Muscle of arm (tissue), 1 donor: ENCODE measurements at regions not wholly inside any gene's neighbourhood (a gene's known extent, or its start where the extent isn't known, plus 50 kb on each side); places are given as distances from the start of the nearest gene placed in this dataset.

Source experiments
- DNase-seq: peaks from one replicate; pipeline ENCODE4 v3.0.0-alpha.2; 2013

- no peak for DNase-seq
These were observed 140.1 kb downstream of the ZDHHC20 start for GRCh38 chr13:21318891-21319532.

GRCh38 chr13:21319869-21320641, 139.0 kb downstream of the ZDHHC20 start:
- no peak for DNase-seq

DNA sequence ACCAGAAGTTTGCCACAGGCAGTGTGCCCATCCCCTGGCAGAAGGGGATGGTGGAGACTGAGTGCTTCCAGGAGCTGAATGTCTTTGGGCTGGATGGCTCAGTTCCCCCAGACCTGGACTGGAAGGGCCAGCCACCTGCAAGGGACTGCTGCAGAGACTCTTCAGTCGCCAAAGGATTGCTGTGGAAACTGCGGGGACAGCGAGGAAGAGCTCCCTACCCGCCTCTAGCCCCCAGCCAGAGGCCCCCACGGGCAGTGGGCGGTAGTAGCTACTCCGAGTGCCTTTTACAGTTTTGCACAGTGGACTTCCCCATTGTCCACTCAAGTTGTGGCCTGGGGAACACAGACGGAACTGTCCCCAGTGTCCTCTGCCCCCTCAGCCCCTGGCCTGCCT, 138.5 kb downstream of the ZDHHC20 start:
- DNase-seq: no peak

DNA sequence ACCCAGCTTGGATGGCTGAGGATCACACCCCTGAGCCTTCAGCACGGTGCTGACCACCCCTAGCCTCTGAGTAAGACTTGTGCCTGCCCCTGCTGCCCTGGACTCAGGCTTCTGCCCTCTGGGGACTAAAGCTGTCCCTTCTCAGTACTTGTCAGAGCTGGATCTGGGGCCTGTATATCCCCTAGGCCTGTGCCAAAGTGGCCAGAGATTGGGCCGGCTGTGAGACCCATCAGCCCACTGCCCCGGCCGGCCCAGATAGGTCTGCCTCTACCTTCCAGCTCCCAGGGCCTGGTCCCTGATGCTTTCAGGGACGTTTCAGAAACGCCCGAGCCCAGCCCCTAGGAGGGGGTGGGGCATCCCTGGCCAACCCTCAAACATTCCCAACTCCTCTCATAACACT, 137.8 kb downstream of the ZDHHC20 start:
- DNase-seq: no peak

GRCh38 chr13:21322327-21322965, 136.7 kb downstream of the ZDHHC20 start:
- no peak for DNase-seq
